ENCODE measurements at regions not wholly inside any gene's neighbourhood (a gene's known extent, or its start where the extent isn't known, plus 50 kb on each side); places are given as distances from the start of the nearest gene placed in this dataset.
A peak's percentile ranks its signal among the peaks of the same experiment; 100 is the strongest.
"Not testable (repeated sequence)": the region's sequence is repeated elsewhere in the genome, so short reads cannot be mapped to it uniquely, and the experiment has no call there.

- no peak for DNase-seq (ENCODE audit: low read depth, low spot score)
Observed at GRCh38 chr5:87645224-87645623, 232.5 kb upstream of the CCNH start.

GRCh38 chr5:87640902-87641301 is 228.2 kb upstream of the CCNH start:
- DNase-seq (ENCODE audit: low read depth, low spot score) = no peak

DNA sequence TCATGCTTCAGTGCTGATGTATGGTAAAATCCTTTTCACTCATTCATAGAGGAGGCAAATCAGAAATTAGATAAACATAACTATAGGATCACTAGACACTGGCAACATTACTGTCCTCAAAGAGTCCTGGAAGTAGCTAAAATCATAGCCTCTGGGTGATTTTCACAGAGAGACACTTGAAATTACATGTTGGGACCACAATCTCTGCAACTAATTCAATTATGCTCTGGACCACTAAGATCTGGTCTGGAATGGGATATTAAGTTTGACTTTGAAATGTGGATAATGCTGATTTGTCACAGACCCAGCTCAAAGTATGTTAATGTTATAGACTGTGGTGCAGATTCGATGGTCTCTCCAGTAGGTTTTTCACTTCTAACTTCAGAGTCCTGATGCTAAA is 214.6 kb upstream of the CCNH start:
- DNase-seq (ENCODE audit: low read depth, low spot score) = no peak

GRCh38 chr5:87608385-87608784 is 195.7 kb upstream of the CCNH start:
- no peak for DNase-seq (ENCODE audit: low read depth, low spot score)

DNA sequence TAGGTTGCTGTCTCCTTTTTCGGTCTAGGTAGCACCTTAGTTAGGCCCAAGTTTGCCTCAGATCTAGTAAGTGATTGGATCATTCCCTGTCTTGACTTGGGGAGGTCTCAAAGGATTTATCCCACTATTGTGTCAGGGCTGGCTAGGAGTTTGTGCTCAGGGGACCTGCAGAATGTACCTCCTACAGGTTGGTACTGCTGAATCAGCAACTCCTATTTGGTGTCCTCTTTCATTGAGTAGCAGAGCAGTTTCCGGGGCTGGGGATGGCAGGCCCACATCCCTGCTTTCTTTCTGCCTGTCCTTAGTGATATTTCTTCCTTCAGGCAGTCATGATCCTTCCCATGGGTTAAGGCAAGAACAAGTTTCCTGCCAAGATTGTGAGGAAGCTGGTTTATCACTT is 192.9 kb upstream of the CCNH start:
- peak; percentile 5 for DNase-seq (ENCODE audit: low read depth, low spot score)

GRCh38 chr5:87599778-87600177 is 187.0 kb upstream of the CCNH start:
- no peak for DNase-seq (ENCODE audit: low read depth, low spot score)

DNA sequence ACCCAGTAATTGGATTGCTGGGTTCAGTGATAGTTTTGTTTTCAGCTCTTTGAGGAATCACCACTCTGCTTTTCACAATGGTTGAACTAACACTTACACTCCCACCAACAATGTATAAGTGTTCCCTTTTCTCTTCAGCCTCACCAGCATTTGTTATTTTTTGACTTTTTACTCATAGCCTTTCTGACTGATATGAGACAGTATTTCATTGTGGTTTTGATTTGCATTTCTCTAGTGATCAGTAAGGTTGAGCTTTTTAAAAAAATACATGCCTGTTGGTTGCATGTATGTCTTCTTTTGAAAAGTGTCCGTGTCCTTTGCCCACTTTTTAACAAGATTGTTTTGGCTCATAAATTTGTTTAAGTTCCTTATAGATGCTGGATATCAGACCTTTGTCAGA is 185.7 kb upstream of the CCNH start:
- no peak for DNase-seq (ENCODE audit: low read depth, low spot score)

- no peak for DNase-seq (ENCODE audit: low read depth, low spot score)
Observed at GRCh38 chr5:87594566-87594965, 181.8 kb upstream of the CCNH start.

DNA sequence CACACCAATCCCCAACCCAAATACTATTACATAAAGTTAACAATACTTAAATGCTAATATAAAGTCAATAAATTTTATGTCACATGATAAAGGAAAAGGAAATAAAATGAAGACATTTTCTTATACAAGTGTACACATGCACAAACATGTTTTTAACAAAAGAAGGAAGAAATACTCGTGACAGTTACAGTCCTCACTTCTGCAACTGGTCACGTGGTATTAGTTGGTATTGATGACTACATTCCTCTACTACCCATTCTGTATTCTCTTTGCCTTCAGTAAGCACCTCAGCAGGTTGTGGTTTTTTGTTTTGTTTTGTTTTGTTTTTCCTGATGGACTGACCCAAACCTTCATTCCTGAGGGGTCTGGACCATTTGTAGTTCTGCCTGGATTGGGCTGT is 176.9 kb upstream of the CCNH start:
- DNase-seq (ENCODE audit: low read depth, low spot score) = no peak

DNA sequence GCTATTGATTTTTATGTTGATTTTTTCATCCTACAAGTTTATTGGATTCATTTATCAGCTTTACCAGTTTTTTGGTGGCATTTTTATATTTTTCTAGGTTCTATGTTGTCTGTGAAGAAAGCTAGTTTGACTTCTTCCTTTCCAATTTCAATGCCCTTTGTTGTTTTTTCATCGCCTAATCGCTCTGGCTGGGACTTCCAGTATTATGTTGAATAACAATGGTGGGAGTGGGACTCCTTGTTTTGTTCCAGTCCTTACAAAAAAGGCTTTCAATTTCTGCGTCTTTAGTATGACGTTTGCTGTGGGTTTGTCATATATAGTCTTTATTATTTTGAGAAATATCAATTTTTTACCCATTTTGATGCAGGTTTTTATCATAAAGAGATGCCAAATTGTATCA is 175.6 kb upstream of the CCNH start:
- no peak for DNase-seq (ENCODE audit: low read depth, low spot score)

GRCh38 chr5:87583704-87584103 is 171.0 kb upstream of the CCNH start:
- DNase-seq (ENCODE audit: low read depth, low spot score) = not testable (repeated sequence)

GRCh38 chr5:87582149-87582548 is 169.4 kb upstream of the CCNH start:
- DNase-seq (ENCODE audit: low read depth, low spot score) = no peak

DNA sequence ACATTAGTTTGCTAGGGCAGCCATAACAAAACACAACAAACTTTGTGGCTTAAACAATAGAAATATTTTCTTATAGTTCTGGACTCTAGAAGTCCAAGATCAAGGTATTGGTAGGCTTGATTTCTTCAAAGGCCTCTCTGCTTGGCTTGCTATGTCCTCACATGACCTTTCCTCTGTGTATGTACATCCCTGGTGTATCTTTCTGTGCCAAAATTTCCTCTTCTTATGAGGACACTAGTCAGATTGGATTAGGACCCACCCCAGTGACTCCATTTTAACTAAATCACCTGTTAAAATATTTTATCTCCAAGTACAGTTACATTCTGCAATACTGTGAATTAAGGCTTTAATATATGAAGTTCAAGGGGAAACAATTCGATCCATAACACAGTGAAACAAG is 168.9 kb upstream of the CCNH start:
- DNase-seq (ENCODE audit: low read depth, low spot score) = no peak

- DNase-seq (ENCODE audit: low read depth, low spot score) = no peak
Observed at GRCh38 chr5:87579678-87580077, 166.9 kb upstream of the CCNH start.

GRCh38 chr5:87576867-87577266 is 164.1 kb upstream of the CCNH start:
- no peak for DNase-seq (ENCODE audit: low read depth, low spot score)

GRCh38 chr5:87576306-87576705 is 163.6 kb upstream of the CCNH start:
- peak; percentile 32 for DNase-seq (ENCODE audit: low read depth, low spot score)

DNA sequence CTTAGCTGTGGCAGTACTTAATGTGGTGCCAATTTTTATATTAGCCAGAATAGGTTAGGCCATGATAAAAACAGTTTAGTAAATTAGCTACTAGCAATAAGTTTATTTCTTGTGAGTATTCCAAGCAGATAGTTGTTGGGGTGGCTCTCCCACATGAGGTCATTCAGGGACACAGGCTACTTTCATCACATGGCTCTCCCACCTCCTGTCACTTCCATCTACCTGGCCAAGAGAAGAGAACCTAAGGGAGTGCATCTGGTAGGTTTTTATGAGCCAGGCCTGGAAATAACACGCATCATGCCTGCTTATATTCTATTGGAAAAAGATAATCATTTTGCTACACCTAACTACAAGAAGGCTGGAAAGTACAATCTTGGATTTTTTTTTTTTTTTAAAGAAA is 161.4 kb upstream of the CCNH start:
- DNase-seq (ENCODE audit: low read depth, low spot score) = no peak

DNA sequence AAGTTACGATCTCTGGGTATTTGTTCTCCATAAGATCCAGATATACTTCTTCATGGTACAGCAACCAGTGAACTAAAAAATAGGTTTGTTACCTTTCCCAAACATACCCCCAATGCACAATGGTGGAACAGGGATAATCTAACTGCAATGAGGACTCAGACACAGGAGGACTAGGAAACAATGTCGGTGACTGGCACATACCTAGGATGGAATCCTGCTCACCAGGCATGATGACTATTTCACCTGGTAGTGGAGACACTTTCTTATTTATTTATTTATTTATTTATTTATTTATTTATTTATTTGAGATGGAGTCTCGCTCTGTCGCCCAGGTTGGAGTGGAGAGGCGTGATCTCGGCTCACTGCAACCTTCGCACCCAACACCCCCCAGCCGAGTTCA is 159.9 kb upstream of the CCNH start:
- DNase-seq (ENCODE audit: low read depth, low spot score) = no peak

- DNase-seq (ENCODE audit: low read depth, low spot score) = no peak
Observed at GRCh38 chr5:87572090-87572489, 159.4 kb upstream of the CCNH start.

- DNase-seq (ENCODE audit: low read depth, low spot score) = no peak
Observed at GRCh38 chr5:87570366-87570765, 157.6 kb upstream of the CCNH start.

- no peak for DNase-seq (ENCODE audit: low read depth, low spot score)
Observed at GRCh38 chr5:87562068-87562467, 149.3 kb upstream of the CCNH start.

- no peak for DNase-seq (ENCODE audit: low read depth, low spot score)
Observed at GRCh38 chr5:87560528-87560927, 147.8 kb upstream of the CCNH start.

- DNase-seq (ENCODE audit: low read depth, low spot score) = no peak
Observed at GRCh38 chr5:87551911-87552310, 139.2 kb upstream of the CCNH start.

- DNase-seq (ENCODE audit: low read depth, low spot score) = no peak
Observed at GRCh38 chr5:87541676-87542075, 128.9 kb upstream of the CCNH start.

GRCh38 chr5:87541033-87541432 is 128.3 kb upstream of the CCNH start:
- DNase-seq (ENCODE audit: low read depth, low spot score) = peak; percentile 5
